ENCODE measurements at regions not wholly inside any gene's neighbourhood (a gene's known extent, or its start where the extent isn't known, plus 50 kb on each side); places are given as distances from the start of the nearest gene placed in this dataset.

- TF ChIP-seq CTCF (IDR thresholded peaks at IDR 0.05; ENCODE audit: insufficient read depth, low read length, severe bottlenecking), result no peak
- Histone ChIP-seq H3K4me3 (ENCODE audit: low read depth, low read length) (no peak overlapping the region), H3K36me3 (ENCODE audit: control insufficient read depth, insufficient read depth, low read length) (no peaks in the 10 kb centered on the region), H3K27me3 (ENCODE audit: control insufficient read depth, insufficient read depth, low read length) (no peaks in the 10 kb centered on the region)
- DNase-seq (ENCODE audit: low read depth) (no peak), FAIRE-seq (no peak)
These were observed 157.5 kb upstream of the ALG10B start for GRCh38 chr12:38159092-38159551.

DNA sequence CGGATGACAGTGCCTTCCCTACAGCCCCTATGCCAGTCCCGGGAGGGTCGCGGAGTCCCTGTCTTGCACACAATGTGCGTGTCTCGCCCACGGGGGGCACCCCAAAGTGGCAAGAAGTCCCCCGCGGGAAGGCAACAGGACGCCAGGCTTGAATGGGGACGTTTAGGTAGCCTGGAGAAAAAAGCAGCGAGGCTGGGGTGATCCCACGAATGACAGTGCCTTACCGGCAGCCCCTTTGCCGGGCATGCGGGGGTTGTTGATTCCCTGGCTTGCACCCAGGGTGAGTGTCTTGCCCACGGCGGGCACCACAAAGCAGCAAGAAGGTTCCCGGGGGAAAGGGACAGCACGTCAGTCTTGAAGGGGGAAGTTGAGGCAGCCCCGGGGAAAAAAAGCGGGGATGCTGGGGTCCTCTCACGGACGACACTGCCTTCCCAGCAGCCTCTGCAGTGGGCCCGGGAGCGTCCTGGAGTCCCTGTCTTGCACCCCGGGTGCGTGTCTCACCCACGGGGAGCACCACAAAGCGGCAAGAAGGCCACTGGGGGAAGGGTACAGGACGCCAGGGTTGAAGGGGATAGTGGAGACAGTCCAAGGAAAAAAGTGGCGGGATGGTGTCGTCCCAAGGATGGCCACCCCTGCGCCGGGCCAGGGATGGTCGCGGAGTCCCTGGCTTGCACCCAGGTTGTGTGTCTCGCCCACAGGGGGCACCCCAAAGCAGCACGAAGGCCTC, 156.8 kb upstream of the ALG10B start:
- Histone ChIP-seq H3K27me3 (ENCODE audit: control insufficient read depth, insufficient read depth, low read length) (no peaks in the 10 kb centered on the region), H3K4me3 (ENCODE audit: low read depth, low read length) (no peak overlapping the region), H3K36me3 (ENCODE audit: control insufficient read depth, insufficient read depth, low read length) (no peaks in the 10 kb centered on the region)
- FAIRE-seq, result no peak
- TF ChIP-seq CTCF (IDR thresholded peaks at IDR 0.05; ENCODE audit: insufficient read depth, low read length, severe bottlenecking), result no peak
- DNase-seq (ENCODE audit: low read depth), result no peak

DNA sequence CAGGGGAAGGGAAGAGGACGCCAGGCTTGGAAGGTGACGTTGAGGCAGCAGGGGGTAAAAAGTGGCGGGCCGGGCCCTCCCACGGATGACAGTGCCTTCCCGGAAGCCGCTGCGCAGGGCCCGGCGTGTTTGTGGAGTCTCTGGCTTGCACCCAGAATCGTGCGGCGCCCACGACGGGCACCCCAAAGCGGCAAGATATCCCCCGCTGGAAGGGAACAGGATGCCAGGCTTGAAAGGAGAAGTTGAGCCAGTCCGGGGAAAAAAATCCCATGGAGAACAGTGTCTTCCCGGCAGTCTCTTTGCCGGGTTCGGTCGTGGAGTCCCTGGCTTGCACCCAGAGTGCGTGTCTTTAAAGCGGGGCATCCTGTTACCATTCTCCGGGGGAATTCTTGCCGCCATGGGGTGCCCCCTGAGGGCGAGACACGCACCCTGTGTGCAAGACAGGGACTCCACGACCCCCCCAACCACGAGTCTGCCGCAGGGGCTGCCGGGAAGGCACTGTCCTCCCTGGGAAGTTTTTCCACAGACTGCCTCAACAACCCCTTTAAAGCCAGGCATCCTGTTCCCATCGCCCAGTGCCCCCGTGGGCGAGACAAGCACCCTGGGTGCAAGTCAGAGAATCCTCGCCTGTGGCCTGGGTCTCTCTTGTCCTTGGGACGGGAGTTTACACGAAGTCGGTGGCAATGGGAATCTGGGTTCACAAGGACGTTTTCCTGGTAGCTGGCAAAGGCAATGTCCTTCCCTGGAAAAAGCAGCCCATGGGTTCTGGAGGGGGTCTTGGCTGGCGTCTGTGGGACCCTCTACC, 156.1 kb upstream of the ALG10B start:
- DNase-seq (ENCODE audit: low read depth) (no peak), FAIRE-seq (no peak)
- Histone ChIP-seq H3K36me3 (ENCODE audit: control insufficient read depth, insufficient read depth, low read length) (no peaks in the 10 kb centered on the region), H3K4me3 (ENCODE audit: low read depth, low read length) (no peak overlapping the region), H3K27me3 (ENCODE audit: control insufficient read depth, insufficient read depth, low read length) (no peaks in the 10 kb centered on the region)
- no peak for TF ChIP-seq CTCF (IDR thresholded peaks at IDR 0.05; ENCODE audit: insufficient read depth, low read length, severe bottlenecking)

GRCh38 chr12:38161123-38162000, 155.2 kb upstream of the ALG10B start:
- no peak overlapping the region for H3K4me3 ChIP-seq (ENCODE audit: low read depth, low read length)
- no peak for TF ChIP-seq CTCF (IDR thresholded peaks at IDR 0.05; ENCODE audit: insufficient read depth, low read length, severe bottlenecking)
- FAIRE-seq (peak; percentile 64), DNase-seq (ENCODE audit: low read depth) (no peak)
- no peaks in the 10 kb centered on the region for H3K27me3 ChIP-seq (ENCODE audit: control insufficient read depth, insufficient read depth, low read length)
- no peaks in the 10 kb centered on the region for H3K36me3 ChIP-seq (ENCODE audit: control insufficient read depth, insufficient read depth, low read length)

- DNase-seq (ENCODE audit: low read depth) (no peak), FAIRE-seq (no peak)
- Histone ChIP-seq H3K36me3 (ENCODE audit: control insufficient read depth, insufficient read depth, low read length) (no peaks in the 10 kb centered on the region), H3K27me3 (ENCODE audit: control insufficient read depth, insufficient read depth, low read length) (no peaks in the 10 kb centered on the region), H3K4me3 (ENCODE audit: low read depth, low read length) (no peak overlapping the region)
- TF ChIP-seq CTCF (IDR thresholded peaks at IDR 0.05; ENCODE audit: insufficient read depth, low read length, severe bottlenecking), result no peak
These were observed 154.6 kb upstream of the ALG10B start for GRCh38 chr12:38162013-38162412.

Data from bronchial epithelial cell (primary cell).